K562 (cell line): ENCODE measurements at regions not wholly inside any gene's neighbourhood (a gene's known extent, or its start where the extent isn't known, plus 50 kb on each side); places are given as distances from the start of the nearest gene placed in this dataset.

Source experiments
- ATAC-seq: fragments of 200-7000 bp; cut with Tn5 transposase; 3 replicates; pipeline ENCODE4 v1.9.1; 2020; ENCODE audit warnings: moderate library complexity
- BruUV-seq: library from RNA; stranded (reverse); fragments of 400-500 nt; replicated peaks from 2 replicates; lab custom pipeline; 2021; lab: Mats Ljungman, UMichigan
- CTCF ChIA-PET: fragments of 300-600 bp; formaldehyde crosslinking; extraction: SDS; loops from one replicate; lab custom pipeline; 2021; ENCODE audit warnings: low intra/inter-chr PET ratio; lab: Yijun Ruan, JAX
- POLR2A ChIA-PET: fragments of 300-600, 350-650 bp; sonication (Branson Sonifier 250); formaldehyde crosslinking; extraction: SDS; loops from one replicate; lab custom pipeline; 2021; ENCODE audit warnings: antibody characterized with exemption, inconsistent platforms; lab: Yijun Ruan, JAX
- DNase-seq, 4 experiments: peaks; one replicate each; pipeline versions ENCODE4 v3.0.0 to v3.0.0-alpha.2; 2011 to 2018; ENCODE audit warnings: low spot score in 3 of 4, mixed read lengths in 3 of 4; ENCODE audit errors: extremely low read depth in 1 of 4
- FAIRE-seq: peaks from 2 replicates; lab custom pipeline; 2011; peaks lifted over from hg19 to GRCh38; lab: Jason Lieb, UNC
- H2AFZ ChIP-seq: 2 replicates; pipeline ENCODE4 v1.6.0; 2011; ENCODE audit warnings: low read depth, low read length, control low read depth, inconsistent platforms
- H3K27ac ChIP-seq: fragments of 200-600 bp; 3 replicates; pipeline ENCODE4 v1.8.0; 2011; ENCODE audit warnings: low read depth, mild to moderate bottlenecking, control low read depth, inconsistent platforms, low read length, moderate library complexity, mixed read lengths; ENCODE audit errors: extremely low read depth
- H3K27me3 ChIP-seq, 2 experiments: fragments of 300-600 bp in 1 of 2; 2 replicates in 1 of 2; 3 replicates in 1 of 2; pipeline versions ENCODE4 v1.6.0 to v1.8.0; 2011; ENCODE audit warnings: inconsistent platforms in 2 of 2, low read length in 2 of 2, mild to moderate bottlenecking in 1 of 2, mixed read lengths in 1 of 2, moderate library complexity in 1 of 2; ENCODE audit not compliant: control insufficient read depth in 2 of 2, insufficient read depth in 2 of 2
- H3K36me3 ChIP-seq: fragments of 300-600 bp; 3 replicates; pipeline ENCODE4 v1.8.0; 2011; ENCODE audit warnings: mild to moderate bottlenecking, low read length, inconsistent platforms; ENCODE audit not compliant: control insufficient read depth, insufficient read depth
- H3K4me1 ChIP-seq, 2 experiments: fragments of 200-600 bp in 1 of 2; replicated peaks in 1 of 2; 2 replicates in 1 of 2; 3 replicates in 1 of 2; pipeline versions ENCODE4 v1.5.1 to v1.8.0; 2011; ENCODE audit warnings: inconsistent platforms in 2 of 2, low read length in 2 of 2, mild to moderate bottlenecking in 1 of 2, mixed read lengths in 1 of 2, moderate library complexity in 1 of 2; ENCODE audit not compliant: control insufficient read depth in 2 of 2, insufficient read depth in 2 of 2
- H3K4me2 ChIP-seq: 2 replicates; pipeline ENCODE4 v1.6.1; 2011; ENCODE audit warnings: low read length, control low read depth, inconsistent platforms, mixed read lengths; ENCODE audit not compliant: insufficient read depth
- H3K4me3 ChIP-seq: fragments of 200-600 bp; sonication (generic), shearing (Covaris generic); 2 replicates; pipeline ENCODE4 v1.5.1; 2016; ENCODE audit warnings: control low read depth, inconsistent platforms
- H3K79me2 ChIP-seq: fragments of 200-600 bp; 3 replicates; pipeline ENCODE4 v1.8.0; 2011; ENCODE audit warnings: low read length, inconsistent platforms; ENCODE audit not compliant: control insufficient read depth, insufficient read depth
- H3K9ac ChIP-seq, 2 experiments: 2 replicates each; pipeline versions ENCODE4 v1.6.0 to v1.6.1; 2011; ENCODE audit warnings: low read depth in 2 of 2, low read length in 2 of 2, control low read depth in 1 of 2, inconsistent platforms in 1 of 2, mild to moderate bottlenecking in 1 of 2, mixed read lengths in 1 of 2; ENCODE audit not compliant: insufficient read depth in 1 of 2
- H3K9me1 ChIP-seq: one replicate; pipeline ENCODE4 v1.6.0; 2011; ENCODE audit warnings: inconsistent platforms, mild to moderate bottlenecking, low read length, moderate library complexity; ENCODE audit not compliant: control insufficient read depth, insufficient read depth
- H3K9me3 ChIP-seq: replicated peaks from 2 replicates; pipeline ENCODE4 v1.5.1; 2011; ENCODE audit warnings: low read depth, low read length, inconsistent platforms; ENCODE audit not compliant: control insufficient read depth, insufficient read depth
- H4K20me1 ChIP-seq: replicated peaks from 2 replicates; pipeline ENCODE4 v1.6.1; 2011; ENCODE audit warnings: low read length, inconsistent platforms, mixed read lengths; ENCODE audit not compliant: control insufficient read depth, insufficient read depth
- ADNP ChIP-seq: fragments of 200-800 bp; sonication (Bioruptor generic); IDR thresholded peaks from 2 replicates; pipeline ENCODE4 v1.6.1; 2016; ENCODE audit warnings: missing genetic modification characterization, missing compliant biosample characterization
- BCOR ChIP-seq: fragments of 450-650 bp; IDR thresholded peaks from 2 replicates; pipeline ENCODE4 v1.6.1; 2016
- ZNF583 ChIP-seq: fragments of 250-450 bp; sonication (Bioruptor Pico); IDR thresholded peaks from 2 replicates; pipeline ENCODE4 v1.4.0; 2020
- WGBS: fragments of 100-300 bp; shearing (Covaris generic); methylation state at CpG from one replicate; pipeline ENCODE4 v1.1.6; 2016; ENCODE audit warnings: low coverage, mixed read lengths; ENCODE audit not compliant: insufficient coverage; ENCODE audit errors: missing lambda C conversion rate; 5-methylcytosine and 5-hydroxymethylcytosine counted together
- in situ Hi-C: fragments of 300-500 bp; cut with MboI; formaldehyde crosslinking; loops from 4 replicates; pipeline ENCODE4 v1.15.0; 2018; ENCODE audit warnings: inconsistent platforms, mixed read lengths
- intact Hi-C: fragments of 100-400 bp; cut with micrococcal nuclease; formaldehyde crosslinking; loops from 2 replicates; pipeline ENCODE4 v1.14.2; 2022
- TF ChIP-seq, protein P1 (sequence below): sonication (generic); formaldehyde crosslinking; IDR thresholded peaks from 2 replicates; pipeline ENCODE4 v1.8.0; 2022; ENCODE audit warnings: mild to moderate bottlenecking, missing genetic modification reagents

DNA sequence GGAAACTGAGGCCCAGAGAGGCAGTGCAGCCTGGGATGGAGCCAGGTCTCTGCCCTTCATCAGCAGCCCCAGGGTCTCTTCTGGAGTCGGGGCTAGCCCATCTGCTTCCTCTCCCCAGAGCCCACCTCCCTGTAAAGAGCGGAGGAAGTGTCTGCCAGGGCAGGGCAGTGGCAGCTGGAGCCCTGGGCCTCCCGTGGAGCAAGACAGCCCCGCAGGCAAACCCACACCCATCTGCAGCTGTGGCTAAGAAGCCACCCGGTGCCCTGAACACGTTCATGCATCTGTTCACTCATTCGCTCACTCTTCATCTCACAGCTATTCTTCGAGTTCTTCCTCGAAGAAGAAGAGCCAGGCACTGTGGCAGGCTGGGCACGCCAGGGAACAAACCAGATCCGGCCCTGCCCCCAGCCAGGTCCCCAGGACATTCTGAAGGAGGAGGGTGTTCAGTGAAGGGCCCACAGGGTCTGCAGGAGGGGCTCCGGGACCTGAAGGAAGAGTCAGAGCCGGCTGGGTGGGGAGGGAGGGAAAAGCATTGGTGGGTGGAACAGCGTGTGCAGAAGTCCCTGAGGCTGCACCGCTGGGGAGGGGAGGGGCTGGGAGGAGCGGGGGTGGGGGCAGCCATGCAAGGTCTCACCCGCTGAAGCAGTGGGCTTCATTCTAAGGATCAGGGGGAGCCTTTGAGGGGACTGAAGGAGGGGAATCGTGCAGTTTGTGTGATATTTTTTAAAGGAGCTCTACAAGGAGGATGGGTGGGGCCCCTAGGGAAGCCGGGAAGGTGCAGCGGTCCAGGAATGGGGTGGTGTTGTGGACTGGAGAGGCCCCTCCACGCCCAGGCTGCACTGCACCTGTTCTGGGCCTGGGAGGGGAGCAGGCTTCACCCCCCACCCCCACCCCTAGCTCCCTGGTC lies 99.1 kb downstream of the UNCX start:
- intact Hi-C loops (no loop called here), in situ Hi-C loops (no loop called here)
- no peak overlapping the region for H3K9ac ChIP-seq
- DNase-seq, result no peak
- peaks cover 0 to 18% of the 10 kb centered on the region in 2 experiments; a peak in 2 of 5 replicates for H3K4me1 ChIP-seq
- WGBS, result 6% methylated on average over 18 of the region's 21 CpGs
- no peak for ATAC-seq
- peaks cover 3% of the 10 kb centered on the region for H3K9me1 ChIP-seq
- no peak overlapping the region for H3K27ac ChIP-seq
- FAIRE-seq, result no peak
- H3K36me3 ChIP-seq, result no peaks in the 10 kb centered on the region
- H2AFZ ChIP-seq, result no peak overlapping the region
- H4K20me1 ChIP-seq, result no peaks in the 10 kb centered on the region
- BruUV-seq, result no TSS peak
- H3K4me2 ChIP-seq, result no peak overlapping the region
- no peaks in the 10 kb centered on the region; the same call in 1 of the 2 replicates for H3K9me3 ChIP-seq
- TF ChIP-seq ZNF583 (no peak), BCOR (0 out of 2 replicates have a peak, but pooled peaks have one; percentile 15), ADNP (tag) (peak; percentile 38; the same call in 1 of the 2 replicates)
- TF ChIP-seq, protein P1, sequence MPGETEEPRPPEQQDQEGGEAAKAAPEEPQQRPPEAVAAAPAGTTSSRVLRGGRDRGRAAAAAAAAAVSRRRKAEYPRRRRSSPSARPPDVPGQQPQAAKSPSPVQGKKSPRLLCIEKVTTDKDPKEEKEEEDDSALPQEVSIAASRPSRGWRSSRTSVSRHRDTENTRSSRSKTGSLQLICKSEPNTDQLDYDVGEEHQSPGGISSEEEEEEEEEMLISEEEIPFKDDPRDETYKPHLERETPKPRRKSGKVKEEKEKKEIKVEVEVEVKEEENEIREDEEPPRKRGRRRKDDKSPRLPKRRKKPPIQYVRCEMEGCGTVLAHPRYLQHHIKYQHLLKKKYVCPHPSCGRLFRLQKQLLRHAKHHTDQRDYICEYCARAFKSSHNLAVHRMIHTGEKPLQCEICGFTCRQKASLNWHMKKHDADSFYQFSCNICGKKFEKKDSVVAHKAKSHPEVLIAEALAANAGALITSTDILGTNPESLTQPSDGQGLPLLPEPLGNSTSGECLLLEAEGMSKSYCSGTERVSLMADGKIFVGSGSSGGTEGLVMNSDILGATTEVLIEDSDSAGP (CRISPR knock-in tag), result no peak
- TF ChIP-seq, all 486 proteins: peak for 2
- no peaks in the 10 kb centered on the region for H3K79me2 ChIP-seq
- POLR2A ChIA-PET, result interaction anchor here (0.6 to 0.7 kb wide), 2 partner anchors 8 to 356 kb away, joined by 3 read pairs; partner anchors contain the start of gene COX19
- H3K27me3 ChIP-seq, result peaks cover 8 to 36% of the 10 kb centered on the region in 2 experiments; a peak in 4 of 5 replicates
- CTCF ChIA-PET, result no interaction called here
- H3K4me3 ChIP-seq, result no peak overlapping the region
